ENCODE measurements at regions not wholly inside any gene's neighbourhood (a gene's known extent, or its start where the extent isn't known, plus 50 kb on each side); places are given as distances from the start of the nearest gene placed in this dataset.
"Not testable (repeated sequence)": the region's sequence is repeated elsewhere in the genome, so short reads cannot be mapped to it uniquely, and the experiment has no call there.

DNA sequence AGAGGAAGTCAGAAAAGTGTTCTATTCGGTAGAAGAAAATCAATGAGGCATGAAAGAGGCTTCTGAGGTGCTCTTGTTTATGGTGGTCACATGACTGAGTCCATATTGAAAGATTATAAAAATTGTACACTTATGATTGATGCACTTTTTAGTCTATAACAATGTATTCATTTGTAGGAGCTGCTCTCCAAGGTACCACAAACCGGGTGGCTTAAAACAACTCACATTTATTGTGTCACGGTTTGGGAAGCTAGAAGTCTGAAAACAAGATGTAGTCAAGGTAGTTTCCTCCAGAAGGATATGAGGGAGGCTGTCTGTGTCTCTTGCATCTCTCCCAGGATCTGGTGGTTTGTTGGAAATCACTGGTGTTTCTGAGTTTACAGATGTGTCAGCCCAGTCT lies 86.6 kb upstream of the NIPA1 start:
- TF ChIP-seq CTCF (IDR thresholded peaks at IDR 0.05); EZH2 (IDR thresholded peaks at IDR 0.05; ENCODE audit: borderline replicate concordance, insufficient read depth, low read depth, low read length, poor library complexity, severe bottlenecking): not testable (repeated sequence)
